ENCODE measurements at regions not wholly inside any gene's neighbourhood (a gene's known extent, or its start where the extent isn't known, plus 50 kb on each side); places are given as distances from the start of the nearest gene placed in this dataset.

DNA sequence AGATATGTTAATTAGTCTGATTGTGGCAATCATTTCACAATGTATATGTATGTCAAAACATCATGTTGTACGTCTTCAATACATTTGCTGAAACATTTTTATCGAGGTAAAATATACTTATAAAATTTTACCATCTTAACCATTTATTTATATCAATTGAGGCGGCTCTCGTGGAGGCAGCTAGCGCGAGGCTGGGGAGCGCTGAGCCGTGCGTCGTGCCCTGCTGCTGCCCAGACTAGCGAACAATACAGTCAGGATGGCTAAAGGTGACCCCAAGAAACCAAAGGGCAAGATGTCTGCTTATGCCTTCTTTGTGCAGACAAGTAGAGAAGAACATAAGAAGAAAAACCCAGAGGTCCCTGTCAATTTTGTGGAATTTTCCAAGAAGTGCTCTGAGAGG, 202.5 kb upstream of the PBX1 start:
- TF ChIP-seq, protein P1, sequence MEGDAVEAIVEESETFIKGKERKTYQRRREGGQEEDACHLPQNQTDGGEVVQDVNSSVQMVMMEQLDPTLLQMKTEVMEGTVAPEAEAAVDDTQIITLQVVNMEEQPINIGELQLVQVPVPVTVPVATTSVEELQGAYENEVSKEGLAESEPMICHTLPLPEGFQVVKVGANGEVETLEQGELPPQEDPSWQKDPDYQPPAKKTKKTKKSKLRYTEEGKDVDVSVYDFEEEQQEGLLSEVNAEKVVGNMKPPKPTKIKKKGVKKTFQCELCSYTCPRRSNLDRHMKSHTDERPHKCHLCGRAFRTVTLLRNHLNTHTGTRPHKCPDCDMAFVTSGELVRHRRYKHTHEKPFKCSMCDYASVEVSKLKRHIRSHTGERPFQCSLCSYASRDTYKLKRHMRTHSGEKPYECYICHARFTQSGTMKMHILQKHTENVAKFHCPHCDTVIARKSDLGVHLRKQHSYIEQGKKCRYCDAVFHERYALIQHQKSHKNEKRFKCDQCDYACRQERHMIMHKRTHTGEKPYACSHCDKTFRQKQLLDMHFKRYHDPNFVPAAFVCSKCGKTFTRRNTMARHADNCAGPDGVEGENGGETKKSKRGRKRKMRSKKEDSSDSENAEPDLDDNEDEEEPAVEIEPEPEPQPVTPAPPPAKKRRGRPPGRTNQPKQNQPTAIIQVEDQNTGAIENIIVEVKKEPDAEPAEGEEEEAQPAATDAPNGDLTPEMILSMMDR (IDR thresholded peaks at IDR 0.05), result no peak
- TF ChIP-seq POLR2A (IDR thresholded peaks at IDR 0.05), result no peak
- no peak overlapping the region for H3K4me3 ChIP-seq
- 94 to 96% (median 95%) methylated on average over 11 of the region's 11 CpGs for WGBS, 4 donors
- peaks cover 0 to 19% (median 4%) of the 10 kb centered on the region in 12 donors for H3K9me3 ChIP-seq
- H3K36me3 ChIP-seq, result no peaks in the 10 kb centered on the region
- no peak for DNase-seq
- H3K27ac ChIP-seq, result no peak overlapping the region
- H3K27me3 ChIP-seq, result no peaks in the 10 kb centered on the region
- ATAC-seq, result no peak
- intact Hi-C loops (cut with DNase I), result no loop called here
- H3K4me1 ChIP-seq, result peaks cover 0 to 2% (median 0%) of the 10 kb centered on the region in 12 donors

DNA sequence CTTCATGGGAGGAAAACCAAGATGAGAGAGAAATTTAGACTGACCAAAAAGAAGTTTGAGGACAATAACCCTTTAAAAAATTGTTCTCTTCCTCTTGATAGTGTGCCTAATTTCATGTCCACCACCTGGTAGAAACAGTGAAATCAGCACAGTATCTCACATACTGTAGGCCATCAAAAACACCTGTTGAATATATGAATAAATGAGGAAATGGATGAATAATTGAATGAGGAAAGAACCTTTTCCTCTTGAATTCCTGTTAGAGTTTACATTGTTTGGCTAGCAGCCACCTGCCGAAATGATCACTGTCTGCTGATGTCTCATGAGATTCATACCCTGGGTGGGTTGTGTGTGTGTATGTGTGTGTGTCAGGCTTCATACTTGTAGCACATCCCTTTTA, 198.7 kb upstream of the PBX1 start:
- Histone ChIP-seq H3K9me3 (peaks cover 0 to 5% (median 0%) of the 10 kb centered on the region in 12 donors), H3K27ac (no peak overlapping the region), H3K27me3 (no peaks in the 10 kb centered on the region), H3K4me1 (peaks cover 0 to 7% (median 0%) of the 10 kb centered on the region in 12 donors), H3K4me3 (no peak overlapping the region), H3K36me3 (no peaks in the 10 kb centered on the region)
- WGBS, 4 donors, result 55 to 72% (median 62%) methylated on average over 1 of the region's 1 CpG
- TF ChIP-seq, protein P1 (IDR thresholded peaks at IDR 0.05), result no peak
- no peak for TF ChIP-seq POLR2A (IDR thresholded peaks at IDR 0.05)
- no peak for DNase-seq
- ATAC-seq, result no peak
- intact Hi-C loops (cut with DNase I), result loop anchor here in 1 of 10 donors (10.0 kb wide), 1 partner anchor 425 kb away; no protein-coding TSS in a partner anchor

DNA sequence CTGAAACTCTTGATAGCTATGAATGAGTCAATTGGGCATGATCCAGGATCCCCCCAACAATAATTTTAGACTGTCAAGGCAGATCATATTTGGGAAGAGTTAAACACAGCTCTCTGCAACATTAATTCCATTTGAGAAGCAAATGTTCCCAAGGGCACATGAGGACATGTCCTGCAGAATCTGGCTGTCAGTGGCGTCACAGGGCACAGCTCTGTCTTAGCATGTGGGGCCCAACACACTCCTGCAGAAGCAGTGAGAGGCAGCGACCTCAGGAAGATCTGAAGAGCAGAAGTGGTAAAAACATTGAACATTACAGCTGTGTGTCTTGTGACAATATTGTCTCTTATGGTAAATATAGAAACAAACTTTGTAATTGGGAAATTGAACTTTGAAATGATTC, 197.1 kb upstream of the PBX1 start:
- WGBS, 4 donors, result 28 to 34% (median 32%) methylated on average over 2 of the region's 2 CpGs
- TF ChIP-seq POLR2A (IDR thresholded peaks at IDR 0.05), result no peak
- TF ChIP-seq, protein P1 (IDR thresholded peaks at IDR 0.05), result no peak
- intact Hi-C loops (cut with DNase I), result loop anchor here in 1 of 10 donors (10.0 kb wide), 1 partner anchor 423 kb away; no protein-coding TSS in a partner anchor
- Histone ChIP-seq H3K9me3 (peaks cover 0 to 17% (median 11%) of the 10 kb centered on the region in 12 donors), H3K36me3 (no peaks in the 10 kb centered on the region), H3K4me1 (peaks cover 0 to 7% (median 0%) of the 10 kb centered on the region in 12 donors), H3K27me3 (no peaks in the 10 kb centered on the region), H3K4me3 (no peak overlapping the region), H3K27ac (peak overlapping the region in 1 of 12 donors; percentile 7)
- ATAC-seq, result peak; percentile 76 to 94 (median 93)
- DNase-seq, result peak in 4 of 5 donors; percentile 9 to 40 (median 34)

DNA sequence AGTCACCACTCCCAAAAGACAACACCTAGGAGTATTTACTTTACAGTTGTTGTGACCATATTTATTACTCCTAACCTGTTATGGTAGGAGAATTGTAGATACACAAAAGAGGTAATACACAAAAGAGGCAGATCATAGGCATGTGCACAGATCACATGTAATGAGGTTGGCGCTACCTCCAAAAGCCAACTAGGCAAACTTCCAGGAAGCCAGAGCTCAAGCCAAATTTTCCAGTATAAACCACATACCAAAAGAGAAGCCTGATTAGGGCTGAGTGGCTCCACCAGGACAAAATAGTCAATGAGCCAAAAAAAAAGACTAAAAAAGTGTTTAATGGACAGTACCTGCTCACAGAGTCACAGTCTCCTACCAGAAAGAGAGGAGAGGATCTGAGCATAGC, 195.0 kb upstream of the PBX1 start:
- H3K27ac ChIP-seq, result no peak overlapping the region
- 46 to 81% (median 62%) methylated on average over 1 of the region's 1 CpG for WGBS, 4 donors
- H3K4me3 ChIP-seq, result no peak overlapping the region
- peaks cover 0 to 21% (median 11%) of the 10 kb centered on the region in 12 donors for H3K9me3 ChIP-seq
- peak in 3 of 4 donors; percentile 33 to 70 (median 57) for ATAC-seq
- H3K27me3 ChIP-seq, result no peaks in the 10 kb centered on the region
- peaks cover 0 to 7% (median 0%) of the 10 kb centered on the region in 12 donors for H3K4me1 ChIP-seq
- intact Hi-C loops (cut with DNase I), result loop anchor here in 1 of 10 donors (10.0 kb wide), 1 partner anchor 421 kb away; no protein-coding TSS in a partner anchor
- TF ChIP-seq POLR2A (IDR thresholded peaks at IDR 0.05), result no peak
- TF ChIP-seq, protein P1 (IDR thresholded peaks at IDR 0.05), result no peak
- no peaks in the 10 kb centered on the region for H3K36me3 ChIP-seq
- peak in 1 of 5 donors; percentile 19 for DNase-seq

Measured in heart left ventricle (tissue), 16 donors.